ENCODE measurements at regions not wholly inside any gene's neighbourhood (a gene's known extent, or its start where the extent isn't known, plus 50 kb on each side); places are given as distances from the start of the nearest gene placed in this dataset.

DNA sequence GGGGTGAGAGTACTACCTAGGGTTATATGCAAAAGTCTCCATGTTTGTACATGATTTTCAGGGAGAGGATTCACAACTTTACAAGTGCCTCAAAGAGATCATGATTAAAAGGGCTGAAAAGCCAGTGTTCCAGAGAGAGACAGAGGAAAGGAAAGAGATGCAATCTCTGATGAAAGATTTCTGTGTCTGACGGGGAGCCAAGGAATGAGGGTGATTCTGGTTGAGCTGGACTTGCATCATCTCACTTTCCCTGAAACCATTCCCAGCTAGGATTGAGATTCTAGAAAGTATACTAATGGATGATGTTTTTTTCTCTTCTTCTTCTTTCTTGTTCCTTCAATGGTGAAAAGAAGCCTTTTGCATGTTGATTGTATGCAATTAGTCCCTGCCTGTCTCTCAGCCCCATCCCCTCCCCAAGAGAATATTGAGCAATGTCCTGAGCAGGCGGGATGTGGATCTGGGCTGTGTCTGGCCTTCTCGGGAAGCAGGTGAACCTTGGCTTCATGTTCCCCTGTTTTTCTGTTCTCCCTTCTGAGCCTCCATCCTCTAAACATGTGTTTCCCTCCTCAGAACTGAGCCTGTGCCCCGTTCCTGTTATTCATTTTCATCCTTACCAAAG is 186.1 kb downstream of the ZNF365 start:
- H3K27me3 ChIP-seq (ENCODE audit: control insufficient read depth in 1 of 2, insufficient read depth in 2 of 2, low read length in 2 of 2): no peaks in the 10 kb centered on the region
- no peak overlapping the region for H3K4me3 ChIP-seq (ENCODE audit: low read depth in 1 of 2, low read length in 2 of 2)
- no peaks in the 10 kb centered on the region for H3K4me1 ChIP-seq (ENCODE audit: control insufficient read depth in 2 of 2, insufficient read depth in 2 of 2, low read length in 1 of 2)
- H3K27ac ChIP-seq (ENCODE audit: low read depth in 2 of 2, low read length in 1 of 2): no peak overlapping the region
- H3K9me3 ChIP-seq (ENCODE audit: control insufficient read depth in 2 of 2, insufficient read depth in 1 of 2, low read depth in 1 of 2, low read length in 1 of 2): no peaks in the 10 kb centered on the region
- no peaks in the 10 kb centered on the region for H3K36me3 ChIP-seq (ENCODE audit: control insufficient read depth in 2 of 2, insufficient read depth in 2 of 2, low read length in 1 of 2)
- 69 to 71% methylated on average over 4 of the region's 4 CpGs for WGBS, 2 donors

DNA sequence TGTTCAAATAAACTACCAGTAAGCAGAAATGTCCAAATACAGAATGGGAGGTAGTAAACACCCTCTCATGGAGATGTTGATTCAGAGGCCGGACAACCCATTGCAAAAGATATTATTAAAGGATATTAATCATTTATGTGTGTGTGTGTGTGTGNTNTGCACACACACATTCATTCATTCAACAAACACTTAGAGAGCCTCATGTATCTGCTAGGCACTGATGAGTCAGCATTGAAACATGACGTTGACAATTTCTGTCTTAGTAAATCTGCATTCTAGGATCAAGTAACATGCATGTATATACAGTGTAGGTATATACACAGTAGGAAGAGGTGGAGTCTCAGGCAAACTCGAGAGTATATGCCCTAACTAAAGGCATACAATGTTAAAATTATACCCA is 187.0 kb downstream of the ZNF365 start:
- Histone ChIP-seq H3K4me3 (ENCODE audit: low read depth in 1 of 2, low read length in 2 of 2) (no peak overlapping the region), H3K9me3 (ENCODE audit: control insufficient read depth in 2 of 2, insufficient read depth in 1 of 2, low read depth in 1 of 2, low read length in 1 of 2) (no peaks in the 10 kb centered on the region), H3K27ac (ENCODE audit: low read depth in 2 of 2, low read length in 1 of 2) (no peak overlapping the region), H3K36me3 (ENCODE audit: control insufficient read depth in 2 of 2, insufficient read depth in 2 of 2, low read length in 1 of 2) (no peaks in the 10 kb centered on the region), H3K27me3 (ENCODE audit: control insufficient read depth in 1 of 2, insufficient read depth in 2 of 2, low read length in 2 of 2) (no peaks in the 10 kb centered on the region), H3K4me1 (ENCODE audit: control insufficient read depth in 2 of 2, insufficient read depth in 2 of 2, low read length in 1 of 2) (no peaks in the 10 kb centered on the region)
- whole genome bisulfite sequencing, 2 donors: 63 to 64% methylated on average over 3 of the region's 3 CpGs

DNA sequence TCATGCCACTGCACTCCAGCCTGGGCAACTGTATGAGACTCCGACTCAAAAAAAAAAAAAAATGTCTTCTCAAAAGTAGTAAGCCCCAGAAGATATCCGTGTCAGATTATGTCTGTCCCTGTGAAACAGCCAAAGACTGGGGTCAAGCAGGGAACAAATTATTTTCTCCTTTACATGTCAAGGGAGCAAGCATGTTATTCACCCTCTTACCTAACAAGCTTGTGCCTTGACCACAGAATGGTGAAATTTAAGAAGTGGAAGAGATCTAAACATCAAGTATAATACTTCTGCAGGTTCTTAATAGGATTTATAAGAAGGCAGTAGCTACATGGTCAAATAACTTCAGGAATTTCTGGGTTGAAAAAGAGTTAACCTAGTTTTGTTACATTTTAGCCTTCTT is 187.9 kb downstream of the ZNF365 start:
- no peaks in the 10 kb centered on the region for H3K4me1 ChIP-seq (ENCODE audit: control insufficient read depth in 2 of 2, insufficient read depth in 2 of 2, low read length in 1 of 2)
- 89 to 92% methylated on average over 2 of the region's 2 CpGs for WGBS, 2 donors
- H3K27ac ChIP-seq (ENCODE audit: low read depth in 2 of 2, low read length in 1 of 2): no peak overlapping the region
- H3K4me3 ChIP-seq (ENCODE audit: low read depth in 1 of 2, low read length in 2 of 2): no peak overlapping the region
- no peaks in the 10 kb centered on the region for H3K9me3 ChIP-seq (ENCODE audit: control insufficient read depth in 2 of 2, insufficient read depth in 1 of 2, low read depth in 1 of 2, low read length in 1 of 2)
- H3K36me3 ChIP-seq (ENCODE audit: control insufficient read depth in 2 of 2, insufficient read depth in 2 of 2, low read length in 1 of 2): no peaks in the 10 kb centered on the region
- no peaks in the 10 kb centered on the region for H3K27me3 ChIP-seq (ENCODE audit: control insufficient read depth in 1 of 2, insufficient read depth in 2 of 2, low read length in 2 of 2)

DNA sequence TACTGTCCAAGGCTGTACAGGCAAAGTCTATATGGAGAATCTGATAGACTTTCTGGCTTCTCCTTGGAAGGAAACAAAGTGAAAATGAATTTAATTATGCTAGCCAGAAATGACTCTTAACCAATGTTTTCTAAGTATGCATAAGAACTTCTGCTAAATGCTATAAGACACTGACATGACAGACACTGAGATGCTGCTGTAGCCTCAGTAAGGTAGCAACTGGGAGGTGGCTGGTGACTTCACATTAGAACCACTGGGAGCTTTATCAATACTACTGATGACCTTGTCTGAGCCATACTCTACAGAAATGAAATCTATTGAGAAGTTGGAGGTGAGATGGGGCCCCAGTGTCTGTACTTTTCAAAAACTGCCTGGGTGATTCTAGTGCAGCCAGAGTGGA is 188.6 kb downstream of the ZNF365 start:
- no peaks in the 10 kb centered on the region for H3K9me3 ChIP-seq (ENCODE audit: control insufficient read depth in 2 of 2, insufficient read depth in 1 of 2, low read depth in 1 of 2, low read length in 1 of 2)
- H3K36me3 ChIP-seq (ENCODE audit: control insufficient read depth in 2 of 2, insufficient read depth in 2 of 2, low read length in 1 of 2): no peaks in the 10 kb centered on the region
- no peak overlapping the region for H3K4me3 ChIP-seq (ENCODE audit: low read depth in 1 of 2, low read length in 2 of 2)
- H3K27ac ChIP-seq (ENCODE audit: low read depth in 2 of 2, low read length in 1 of 2): no peak overlapping the region
- no peaks in the 10 kb centered on the region for H3K4me1 ChIP-seq (ENCODE audit: control insufficient read depth in 2 of 2, insufficient read depth in 2 of 2, low read length in 1 of 2)
- H3K27me3 ChIP-seq (ENCODE audit: control insufficient read depth in 1 of 2, insufficient read depth in 2 of 2, low read length in 2 of 2): no peaks in the 10 kb centered on the region

DNA sequence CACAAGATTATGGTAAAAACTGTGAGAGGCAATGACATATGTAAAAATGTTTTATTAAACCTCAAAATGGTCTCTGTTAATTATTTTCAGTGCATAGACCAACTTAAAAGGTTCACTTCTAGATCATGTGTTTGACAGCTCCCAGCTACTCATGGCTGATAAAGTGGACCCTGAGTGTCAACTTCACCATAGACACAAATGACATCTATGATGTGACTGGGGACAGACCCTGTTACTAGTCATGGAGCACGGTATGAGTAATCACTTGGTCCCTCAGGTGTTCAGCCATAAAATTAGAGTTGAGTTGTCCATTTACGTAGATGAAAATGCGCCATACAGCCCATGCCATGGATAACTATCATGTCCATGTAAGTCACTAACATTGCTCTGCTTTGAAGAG is 199.8 kb downstream of the ZNF365 start:
- Histone ChIP-seq H3K4me3 (ENCODE audit: low read depth in 1 of 2, low read length in 2 of 2) (no peak overlapping the region), H3K27ac (ENCODE audit: low read depth in 2 of 2, low read length in 1 of 2) (no peak overlapping the region), H3K36me3 (ENCODE audit: control insufficient read depth in 2 of 2, insufficient read depth in 2 of 2, low read length in 1 of 2) (no peaks in the 10 kb centered on the region), H3K27me3 (ENCODE audit: control insufficient read depth in 1 of 2, insufficient read depth in 2 of 2, low read length in 2 of 2) (no peaks in the 10 kb centered on the region), H3K4me1 (ENCODE audit: control insufficient read depth in 2 of 2, insufficient read depth in 2 of 2, low read length in 1 of 2) (no peaks in the 10 kb centered on the region), H3K9me3 (ENCODE audit: control insufficient read depth in 2 of 2, insufficient read depth in 1 of 2, low read depth in 1 of 2, low read length in 1 of 2) (no peaks in the 10 kb centered on the region)
- 88 to 94% methylated on average over 3 of the region's 3 CpGs for WGBS, 2 donors

DNA sequence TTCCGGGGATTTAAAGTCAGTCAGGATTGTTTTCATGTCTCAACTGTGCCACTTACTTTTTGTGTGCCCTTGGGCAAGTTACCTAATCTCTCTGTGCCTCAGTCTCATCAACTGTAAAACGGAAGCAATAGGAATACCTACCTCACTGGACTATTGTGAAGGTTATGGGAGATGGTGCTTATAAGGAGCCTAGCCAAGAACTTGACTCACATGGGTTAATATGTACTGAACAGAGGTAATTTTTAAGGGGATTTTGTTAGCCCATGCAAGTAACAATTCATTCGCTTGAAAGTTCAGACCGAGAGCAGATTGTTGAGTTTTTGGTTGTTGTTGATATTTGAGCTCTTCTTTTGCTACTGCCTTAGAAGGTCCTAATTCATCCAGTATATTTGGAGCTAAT is 202.9 kb downstream of the ZNF365 start:
- H3K27me3 ChIP-seq (ENCODE audit: control insufficient read depth in 1 of 2, insufficient read depth in 2 of 2, low read length in 2 of 2): no peaks in the 10 kb centered on the region
- no peak overlapping the region for H3K4me3 ChIP-seq (ENCODE audit: low read depth in 1 of 2, low read length in 2 of 2)
- H3K4me1 ChIP-seq (ENCODE audit: control insufficient read depth in 2 of 2, insufficient read depth in 2 of 2, low read length in 1 of 2): no peaks in the 10 kb centered on the region
- H3K36me3 ChIP-seq (ENCODE audit: control insufficient read depth in 2 of 2, insufficient read depth in 2 of 2, low read length in 1 of 2): no peaks in the 10 kb centered on the region
- H3K9me3 ChIP-seq (ENCODE audit: control insufficient read depth in 2 of 2, insufficient read depth in 1 of 2, low read depth in 1 of 2, low read length in 1 of 2): peaks cover 0 to 2% of the 10 kb centered on the region in 2 donors
- 85 to 87% methylated on average over 4 of the region's 4 CpGs for WGBS, 2 donors
- no peak overlapping the region for H3K27ac ChIP-seq (ENCODE audit: low read depth in 2 of 2, low read length in 1 of 2)

DNA sequence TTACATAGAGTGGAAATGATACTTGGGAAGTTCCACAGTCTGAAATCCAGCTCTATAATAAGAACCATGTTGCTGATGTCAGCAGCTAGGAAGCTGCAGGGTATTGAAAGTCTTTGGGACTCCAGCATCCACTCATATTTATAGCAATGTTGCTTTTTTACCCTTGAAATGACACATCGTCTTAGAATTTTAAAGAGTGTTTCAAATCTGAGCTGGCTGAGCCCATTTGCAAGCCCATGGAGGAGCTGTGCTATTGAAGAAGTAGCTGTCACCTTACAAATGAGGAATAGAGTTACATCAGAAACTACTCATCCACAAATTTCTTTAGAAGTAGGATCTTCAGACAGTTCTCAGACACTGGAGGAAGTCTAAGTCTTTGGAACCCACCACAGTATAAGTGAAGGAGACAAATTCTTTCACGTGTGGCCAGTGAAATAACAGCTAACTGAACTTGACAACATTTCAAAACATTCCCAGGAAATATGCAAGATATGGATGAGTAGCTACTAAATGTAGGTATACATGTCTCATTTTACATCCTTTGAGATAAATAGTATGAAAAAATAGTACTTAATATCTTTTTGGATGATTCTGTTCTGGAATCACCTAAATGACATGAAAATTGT is 203.6 kb downstream of the ZNF365 start:
- no peaks in the 10 kb centered on the region for H3K4me1 ChIP-seq (ENCODE audit: control insufficient read depth in 2 of 2, insufficient read depth in 2 of 2, low read length in 1 of 2)
- no peak overlapping the region for H3K27ac ChIP-seq (ENCODE audit: low read depth in 2 of 2, low read length in 1 of 2)
- H3K9me3 ChIP-seq (ENCODE audit: control insufficient read depth in 2 of 2, insufficient read depth in 1 of 2, low read depth in 1 of 2, low read length in 1 of 2): peaks cover 0 to 2% of the 10 kb centered on the region in 2 donors
- no peaks in the 10 kb centered on the region for H3K27me3 ChIP-seq (ENCODE audit: control insufficient read depth in 1 of 2, insufficient read depth in 2 of 2, low read length in 2 of 2)
- no peaks in the 10 kb centered on the region for H3K36me3 ChIP-seq (ENCODE audit: control insufficient read depth in 2 of 2, insufficient read depth in 2 of 2, low read length in 1 of 2)
- WGBS, 2 donors: 55 to 62% methylated on average over 2 of the region's 2 CpGs
- H3K4me3 ChIP-seq (ENCODE audit: low read depth in 1 of 2, low read length in 2 of 2): no peak overlapping the region

DNA sequence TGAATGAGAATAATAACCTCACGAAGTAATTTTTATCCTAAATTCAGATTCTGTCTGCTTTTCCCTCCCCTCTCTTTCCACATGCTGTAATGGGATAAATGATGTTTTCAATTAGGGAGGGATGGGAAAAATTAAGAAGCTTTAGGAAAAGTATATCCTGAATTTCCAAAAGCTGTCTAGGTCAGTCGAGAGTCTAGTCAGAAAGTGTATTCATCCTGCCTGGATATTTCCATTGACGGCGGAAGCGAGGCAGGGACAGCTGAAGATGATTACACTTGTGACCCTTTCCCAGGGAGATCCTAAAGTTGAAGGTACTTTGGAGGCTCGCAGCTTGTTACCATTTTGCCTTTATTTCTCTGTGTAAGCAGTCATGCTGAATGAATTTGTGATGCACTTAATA is 204.1 kb downstream of the ZNF365 start:
- Histone ChIP-seq H3K9me3 (ENCODE audit: control insufficient read depth in 2 of 2, insufficient read depth in 1 of 2, low read depth in 1 of 2, low read length in 1 of 2) (peaks cover 0 to 2% of the 10 kb centered on the region in 2 donors), H3K4me3 (ENCODE audit: low read depth in 1 of 2, low read length in 2 of 2) (no peak overlapping the region), H3K36me3 (ENCODE audit: control insufficient read depth in 2 of 2, insufficient read depth in 2 of 2, low read length in 1 of 2) (no peaks in the 10 kb centered on the region), H3K27me3 (ENCODE audit: control insufficient read depth in 1 of 2, insufficient read depth in 2 of 2, low read length in 2 of 2) (no peaks in the 10 kb centered on the region), H3K4me1 (ENCODE audit: control insufficient read depth in 2 of 2, insufficient read depth in 2 of 2, low read length in 1 of 2) (no peaks in the 10 kb centered on the region), H3K27ac (ENCODE audit: low read depth in 2 of 2, low read length in 1 of 2) (no peak overlapping the region)
- 86% methylated on average over 6 of the region's 6 CpGs for WGBS, 2 donors

DNA sequence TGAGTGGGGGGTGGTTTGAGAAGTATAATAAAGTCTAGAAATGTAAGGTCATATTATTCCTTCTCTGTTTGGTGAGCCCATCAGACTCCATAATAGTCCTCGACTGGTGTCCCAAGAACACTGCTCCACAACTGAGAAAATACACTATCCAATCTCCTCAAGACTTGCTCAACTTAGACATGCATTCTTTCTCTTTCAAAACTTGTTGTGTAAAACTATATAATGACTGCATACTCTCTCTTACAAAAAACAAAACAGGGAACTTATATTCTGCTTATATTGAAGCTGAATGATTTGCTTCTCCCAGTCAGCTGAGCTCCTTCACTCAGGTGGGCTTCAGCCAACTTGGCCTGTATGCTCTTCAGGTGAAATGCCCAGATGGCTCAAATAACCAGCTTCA is 204.7 kb downstream of the ZNF365 start:
- Histone ChIP-seq H3K4me3 (ENCODE audit: low read depth in 1 of 2, low read length in 2 of 2) (no peak overlapping the region), H3K36me3 (ENCODE audit: control insufficient read depth in 2 of 2, insufficient read depth in 2 of 2, low read length in 1 of 2) (no peaks in the 10 kb centered on the region), H3K9me3 (ENCODE audit: control insufficient read depth in 2 of 2, insufficient read depth in 1 of 2, low read depth in 1 of 2, low read length in 1 of 2) (peaks cover 0 to 2% of the 10 kb centered on the region in 2 donors), H3K27ac (ENCODE audit: low read depth in 2 of 2, low read length in 1 of 2) (no peak overlapping the region), H3K27me3 (ENCODE audit: control insufficient read depth in 1 of 2, insufficient read depth in 2 of 2, low read length in 2 of 2) (no peaks in the 10 kb centered on the region), H3K4me1 (ENCODE audit: control insufficient read depth in 2 of 2, insufficient read depth in 2 of 2, low read length in 1 of 2) (no peaks in the 10 kb centered on the region)
- WGBS, 2 donors: 60 to 73% methylated on average over 1 of the region's 1 CpG

DNA sequence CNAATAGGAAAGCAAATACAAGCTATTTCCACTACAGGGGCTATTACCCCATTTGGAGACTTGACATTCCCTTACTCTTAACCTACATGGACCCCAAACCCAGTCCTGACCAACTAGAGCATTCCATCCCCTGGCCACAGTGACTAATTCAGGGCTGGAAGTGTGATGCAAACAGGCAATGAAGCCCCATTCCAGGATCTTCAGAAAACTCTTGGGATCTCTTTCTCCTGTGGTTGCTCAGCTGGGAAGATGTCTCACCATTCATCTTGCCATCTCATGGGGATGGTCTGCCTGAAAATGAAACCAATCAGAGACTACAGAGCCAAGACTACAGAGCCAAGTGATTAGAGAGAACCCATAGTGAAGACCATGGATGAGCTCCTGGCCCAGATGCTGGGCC is 206.2 kb downstream of the ZNF365 start:
- H3K9me3 ChIP-seq (ENCODE audit: control insufficient read depth in 2 of 2, insufficient read depth in 1 of 2, low read depth in 1 of 2, low read length in 1 of 2): peaks cover 0 to 2% of the 10 kb centered on the region in 2 donors
- no peaks in the 10 kb centered on the region for H3K36me3 ChIP-seq (ENCODE audit: control insufficient read depth in 2 of 2, insufficient read depth in 2 of 2, low read length in 1 of 2)
- no peak overlapping the region for H3K4me3 ChIP-seq (ENCODE audit: low read depth in 1 of 2, low read length in 2 of 2)
- no peaks in the 10 kb centered on the region for H3K4me1 ChIP-seq (ENCODE audit: control insufficient read depth in 2 of 2, insufficient read depth in 2 of 2, low read length in 1 of 2)
- H3K27ac ChIP-seq (ENCODE audit: low read depth in 2 of 2, low read length in 1 of 2): no peak overlapping the region
- no peaks in the 10 kb centered on the region for H3K27me3 ChIP-seq (ENCODE audit: control insufficient read depth in 1 of 2, insufficient read depth in 2 of 2, low read length in 2 of 2)
